DND-41 (cell line): ENCODE measurements at regions not wholly inside any gene's neighbourhood (a gene's known extent, or its start where the extent isn't known, plus 50 kb on each side); places are given as distances from the start of the nearest gene placed in this dataset.

Experiments used
- CTCF ChIP-seq: IDR thresholded peaks from 2 replicates; pipeline ENCODE4 v1.5.1; 2012; ENCODE audit warnings: borderline replicate concordance, low read length, moderate library complexity, mild to moderate bottlenecking; ENCODE audit not compliant: poor library complexity, severe bottlenecking; ENCODE audit errors: extremely low read depth
- EZH2 ChIP-seq: IDR thresholded peaks from 3 replicates; pipeline ENCODE4 v1.6.1; 2012; ENCODE audit warnings: borderline replicate concordance, low read depth, mild to moderate bottlenecking, moderate library complexity, low read length, inconsistent platforms; ENCODE audit not compliant: severe bottlenecking

- TF ChIP-seq CTCF (no peak), EZH2 (no peak)
These were observed 318.1 kb downstream of the RPS24 start for GRCh38 chr10:78351809-78352208.
